HEK293 (cell line): ENCODE measurements at regions not wholly inside any gene's neighbourhood (a gene's known extent, or its start where the extent isn't known, plus 50 kb on each side); places are given as distances from the start of the nearest gene placed in this dataset.

ENCODE experiments used
- CTCF ChIA-PET: fragments of 350-600 bp; formaldehyde crosslinking; extraction: SDS; loops from one replicate; lab custom pipeline; 2021; ENCODE audit warnings: antibody characterized with exemption; lab: Yijun Ruan, JAX
- POLR2A ChIA-PET: fragments of 300-600 bp; formaldehyde crosslinking; extraction: SDS; loops from one replicate; lab custom pipeline; 2020; ENCODE audit warnings: antibody characterized with exemption, inconsistent platforms; lab: Yijun Ruan, JAX
- H3K27ac ChIP-seq: fragments of 200-500 bp; sonication (Bioruptor generic); 2 replicates; pipeline ENCODE4 v1.5.1; 2014; ENCODE audit warnings: low read depth, low read length, control low read depth, inconsistent platforms; ENCODE audit errors: extremely low read depth
- H3K36me3 ChIP-seq, 2 experiments: fragments of 200-500 bp in 1 of 2; sonication (Bioruptor generic) in 1 of 2; 1 replicate in 1 of 2; 2 replicates in 1 of 2; pipeline ENCODE4 v1.5.1; 2014 to 2017; ENCODE audit warnings: inconsistent platforms in 2 of 2, low read length in 2 of 2; ENCODE audit not compliant: control insufficient read depth in 2 of 2, insufficient read depth in 1 of 2
- H3K4me1 ChIP-seq: fragments of 200-500 bp; sonication (Bioruptor generic); 2 replicates; pipeline ENCODE4 v1.5.1; 2014; ENCODE audit warnings: mild to moderate bottlenecking, low read length, inconsistent platforms; ENCODE audit not compliant: control insufficient read depth, insufficient read depth
- H3K4me3 ChIP-seq: 2 replicates; pipeline ENCODE4 v1.5.1; 2011; ENCODE audit warnings: low read depth, mild to moderate bottlenecking, control low read depth, low read length, moderate library complexity
- H3K9me3 ChIP-seq: fragments of 200-500 bp; sonication (Bioruptor generic); 2 replicates; pipeline ENCODE4 v1.5.1; 2014; ENCODE audit warnings: low read depth, low read length, inconsistent platforms; ENCODE audit not compliant: control insufficient read depth, insufficient read depth
- FEZF1 ChIP-seq: fragments of 450-650 bp; formaldehyde crosslinking; IDR thresholded peaks from 2 replicates; pipeline ENCODE4 v1.5.1; 2016; ENCODE audit warnings: missing biosample characterization, missing genetic modification characterization
- GFI1B ChIP-seq: fragments of 450-650 bp; formaldehyde crosslinking; IDR thresholded peaks from 2 replicates; pipeline ENCODE4 v1.5.1; 2016; ENCODE audit warnings: missing biosample characterization, missing genetic modification characterization
- GLIS2 ChIP-seq: fragments of 450-650 bp; formaldehyde crosslinking; IDR thresholded peaks from 2 replicates; pipeline ENCODE4 v1.5.1; 2016; ENCODE audit warnings: missing biosample characterization, missing genetic modification characterization
- KLF16 ChIP-seq: fragments of 450-650 bp; formaldehyde crosslinking; IDR thresholded peaks from 2 replicates; pipeline ENCODE4 v1.5.1; 2017; ENCODE audit warnings: missing biosample characterization, missing genetic modification characterization
- KLF17 ChIP-seq: fragments of 450-650 bp; formaldehyde crosslinking; IDR thresholded peaks from 2 replicates; pipeline ENCODE4 v1.5.1; 2016; ENCODE audit warnings: missing biosample characterization, missing genetic modification characterization
- MYNN ChIP-seq: fragments of 450-650 bp; formaldehyde crosslinking; IDR thresholded peaks from 2 replicates; pipeline ENCODE4 v1.5.1; 2016; ENCODE audit warnings: missing biosample characterization, missing genetic modification characterization, borderline replicate concordance
- REPIN1 ChIP-seq: fragments of 450-650 bp; formaldehyde crosslinking; IDR thresholded peaks from 2 replicates; pipeline ENCODE4 v1.5.1; 2017; ENCODE audit warnings: missing biosample characterization, missing genetic modification characterization, low read depth
- REST ChIP-seq: fragments of 450-650 bp; formaldehyde crosslinking; IDR thresholded peaks from 2 replicates; pipeline ENCODE4 v1.5.1; 2016; ENCODE audit warnings: missing biosample characterization, missing genetic modification characterization
- ZBTB21 ChIP-seq: fragments of 450-650 bp; formaldehyde crosslinking; IDR thresholded peaks from 2 replicates; pipeline ENCODE4 v1.5.1; 2017; ENCODE audit warnings: missing biosample characterization, missing genetic modification characterization
- ZFP41 ChIP-seq: fragments of 450-650 bp; formaldehyde crosslinking; IDR thresholded peaks from 2 replicates; pipeline ENCODE4 v1.5.1; 2016; ENCODE audit warnings: missing biosample characterization, missing genetic modification characterization, borderline replicate concordance
- ZNF19 ChIP-seq: fragments of 450-650 bp; formaldehyde crosslinking; IDR thresholded peaks from 2 replicates; pipeline ENCODE4; 2016; ENCODE audit warnings: missing biosample characterization, missing genetic modification characterization, low read depth
- ZNF2 ChIP-seq: fragments of 450-650 bp; formaldehyde crosslinking; IDR thresholded peaks from 2 replicates; pipeline ENCODE4 v1.5.1; 2016; ENCODE audit warnings: missing biosample characterization, missing genetic modification characterization
- ZNF23 ChIP-seq: fragments of 450-650 bp; formaldehyde crosslinking; IDR thresholded peaks from 2 replicates; pipeline ENCODE4 v1.5.1; 2016; ENCODE audit warnings: missing biosample characterization, missing genetic modification characterization, borderline replicate concordance
- ZNF274 ChIP-seq, 2 experiments: fragments of 200-500 bp in 1 of 2; fragments of 450-650 bp in 1 of 2; sonication (Bioruptor generic) in 1 of 2; formaldehyde crosslinking in 1 of 2; IDR thresholded peaks; 2 replicates each; pipeline versions ENCODE4 v1.5.1 to v1.6.1; 2014 to 2016; ENCODE audit warnings: borderline replicate concordance in 1 of 2, inconsistent platforms in 1 of 2, low read length in 1 of 2, missing biosample characterization in 1 of 2, missing genetic modification characterization in 1 of 2
- ZNF335 ChIP-seq: fragments of 450-650 bp; formaldehyde crosslinking; conservative IDR thresholded peaks from 2 replicates; pipeline ENCODE4 v1.5.1; 2016; ENCODE audit warnings: missing biosample characterization, missing genetic modification characterization
- ZNF350 ChIP-seq: fragments of 450-650 bp; formaldehyde crosslinking; IDR thresholded peaks from 2 replicates; pipeline ENCODE4 v1.5.0; 2017; ENCODE audit warnings: missing biosample characterization, mild to moderate bottlenecking, missing genetic modification characterization
- ZNF391 ChIP-seq: fragments of 450-650 bp; formaldehyde crosslinking; IDR thresholded peaks from 2 replicates; pipeline ENCODE4 v1.5.1; 2016; ENCODE audit warnings: low read depth, missing biosample characterization, missing genetic modification characterization, borderline replicate concordance
- ZNF394 ChIP-seq: fragments of 450-650 bp; formaldehyde crosslinking; IDR thresholded peaks from 2 replicates; pipeline ENCODE4 v1.5.1; 2016; ENCODE audit warnings: missing biosample characterization, missing genetic modification characterization, mild to moderate bottlenecking, moderate library complexity, borderline replicate concordance
- ZNF473 ChIP-seq: fragments of 450-650 bp; formaldehyde crosslinking; IDR thresholded peaks from 2 replicates; pipeline ENCODE4 v1.5.1; 2017; ENCODE audit warnings: missing biosample characterization, missing genetic modification characterization
- ZNF521 ChIP-seq: fragments of 450-650 bp; formaldehyde crosslinking; IDR thresholded peaks from 2 replicates; pipeline ENCODE4 v1.5.1; 2017; ENCODE audit warnings: missing biosample characterization, mild to moderate bottlenecking, missing genetic modification characterization
- ZNF548 ChIP-seq: fragments of 450-650 bp; formaldehyde crosslinking; IDR thresholded peaks from 2 replicates; pipeline ENCODE4 v1.5.1; 2016; ENCODE audit warnings: missing biosample characterization, missing genetic modification characterization
- ZNF560 ChIP-seq: fragments of 450-650 bp; formaldehyde crosslinking; IDR thresholded peaks from 2 replicates; pipeline ENCODE4 v1.5.1; 2017; ENCODE audit warnings: missing biosample characterization, missing genetic modification characterization, borderline replicate concordance
- ZNF639 ChIP-seq: fragments of 450-650 bp; formaldehyde crosslinking; IDR thresholded peaks from 2 replicates; pipeline ENCODE4 v1.5.1; 2016; ENCODE audit warnings: missing biosample characterization, missing genetic modification characterization
- ZNF654 ChIP-seq: fragments of 450-650 bp; formaldehyde crosslinking; IDR thresholded peaks from 2 replicates; pipeline ENCODE4 v1.5.1; 2016; ENCODE audit warnings: low read depth, missing biosample characterization, missing genetic modification characterization
- ZNF664 ChIP-seq: fragments of 450-650 bp; formaldehyde crosslinking; IDR thresholded peaks from 2 replicates; pipeline ENCODE4 v1.5.1; 2016; ENCODE audit warnings: missing biosample characterization, missing genetic modification characterization
- ZNF670 ChIP-seq: fragments of 450-650 bp; formaldehyde crosslinking; IDR thresholded peaks from 2 replicates; pipeline ENCODE4 v1.5.1; 2016; ENCODE audit warnings: missing biosample characterization, missing genetic modification characterization, low read depth
- ZNF692 ChIP-seq: fragments of 450-650 bp; formaldehyde crosslinking; IDR thresholded peaks from 2 replicates; pipeline ENCODE4 v1.5.1; 2016; ENCODE audit warnings: missing biosample characterization, missing genetic modification characterization
- ZNF785 ChIP-seq: fragments of 450-650 bp; formaldehyde crosslinking; IDR thresholded peaks from 2 replicates; pipeline ENCODE4 v1.5.1; 2016; ENCODE audit warnings: missing biosample characterization, missing genetic modification characterization
- ZNF792 ChIP-seq: fragments of 450-650 bp; formaldehyde crosslinking; IDR thresholded peaks from 2 replicates; pipeline ENCODE4 v1.5.1; 2016; ENCODE audit warnings: missing biosample characterization, missing genetic modification characterization
- ZXDB ChIP-seq: fragments of 450-650 bp; formaldehyde crosslinking; IDR thresholded peaks from 2 replicates; pipeline ENCODE4 v1.5.1; 2016; ENCODE audit warnings: missing biosample characterization, missing genetic modification characterization

- no peak overlapping the region for H3K4me3 ChIP-seq
- ChIA-PET CTCF (no interaction called here), POLR2A (no interaction called here)
- no peaks in the 10 kb centered on the region for H3K4me1 ChIP-seq
- no peaks in the 10 kb centered on the region for H3K9me3 ChIP-seq
- H3K27ac ChIP-seq: no peak overlapping the region
- no peak for TF ChIP-seq GFI1B (tag by site-specific recombination)
- TF ChIP-seq KLF17 (tag by site-specific recombination): no peak
- no peak for TF ChIP-seq ZNF692 (tag by site-specific recombination)
- no peak for TF ChIP-seq ZNF23 (tag by site-specific recombination)
- TF ChIP-seq ZNF391 (tag by site-specific recombination): no peak
- TF ChIP-seq REST (tag by site-specific recombination): no peak
- TF ChIP-seq FEZF1 (tag by site-specific recombination): no peak
- TF ChIP-seq ZNF548: no peak
- TF ChIP-seq ZNF19 (tag by site-specific recombination): no peak
- TF ChIP-seq ZNF394 (tag by site-specific recombination): no peak
- no peak for TF ChIP-seq ZNF473
- TF ChIP-seq GLIS2: no peak
- no peak for TF ChIP-seq ZNF639 (tag by site-specific recombination)
- TF ChIP-seq ZNF560: no peak
- TF ChIP-seq ZNF521 (tag by site-specific recombination): no peak
- no peak for TF ChIP-seq ZNF274 (IDR thresholded peaks at IDR 0.05; ENCODE audit: low read length)
- TF ChIP-seq ZNF274 (tag by site-specific recombination; IDR thresholded peaks at IDR 0.05; ENCODE audit: borderline replicate concordance): no peak
- no peaks in the 10 kb centered on the region for H3K36me3 ChIP-seq
Measured at GRCh38 chr13:76222511-76222910, 586.4 kb downstream of the LMO7 start.

GRCh38 chr13:76216729-76217128 lies 580.6 kb downstream of the LMO7 start:
- H3K36me3 ChIP-seq: no peaks in the 10 kb centered on the region
- ChIA-PET CTCF (no interaction called here), POLR2A (no interaction called here)
- H3K27ac ChIP-seq: no peak overlapping the region
- no peaks in the 10 kb centered on the region for H3K9me3 ChIP-seq
- no peaks in the 10 kb centered on the region for H3K4me1 ChIP-seq
- TF ChIP-seq ZFP41 (tag by site-specific recombination) (no peak), MYNN (tag by site-specific recombination) (no peak), ZNF785 (tag by site-specific recombination) (no peak), ZNF350 (tag by site-specific recombination) (no peak), ZNF654 (tag by site-specific recombination) (no peak), ZNF792 (tag by site-specific recombination) (no peak), REPIN1 (tag by site-specific recombination) (no peak), ZXDB (tag by site-specific recombination) (no peak), ZNF335 (tag by site-specific recombination) (no peak), ZNF670 (tag by site-specific recombination) (no peak), ZBTB21 (no peak), KLF16 (tag by site-specific recombination) (no peak), ZNF664 (tag by site-specific recombination) (no peak), ZNF2 (tag by site-specific recombination) (no peak)
- H3K4me3 ChIP-seq: no peak overlapping the region
